ENCODE measurements at regions not wholly inside any gene's neighbourhood (a gene's known extent, or its start where the extent isn't known, plus 50 kb on each side); places are given as distances from the start of the nearest gene placed in this dataset.

- no peak for TF ChIP-seq ZBTB40 (IDR thresholded peaks at IDR 0.05)
- peak; percentile 82 for TF ChIP-seq ZBTB40 (CRISPR knock-in tag; IDR thresholded peaks at IDR 0.05)
- 0 out of 2 replicates have a peak, but pooled peaks have one; percentile 41 for TF ChIP-seq HMGXB3 (CRISPR knock-in tag; IDR thresholded peaks at IDR 0.05; ENCODE audit: borderline replicate concordance)
- no peak for TF ChIP-seq NR3C1 (CRISPR knock-in tag; IDR thresholded peaks at IDR 0.05)
- no peak for TF ChIP-seq NR2F2 (IDR thresholded peaks at IDR 0.05; ENCODE audit: borderline replicate concordance, low read depth)
- TF ChIP-seq GMEB2 (CRISPR knock-in tag; IDR thresholded peaks at IDR 0.05; ENCODE audit: low read depth) = no peak
- 0 out of 2 replicates have a peak, but pooled peaks have one; percentile 60 for TF ChIP-seq ZNF710 (CRISPR knock-in tag; IDR thresholded peaks at IDR 0.05; ENCODE audit: borderline replicate concordance)
- peak; percentile 93 for TF ChIP-seq IKZF4 (CRISPR knock-in tag; IDR thresholded peaks at IDR 0.05; ENCODE audit: borderline replicate concordance, low read depth, not compliant biosample characterization)
- no peak for TF ChIP-seq ATF1 (CRISPR knock-in tag; IDR thresholded peaks at IDR 0.05)
- no peak for TF ChIP-seq CENPX (CRISPR knock-in tag; IDR thresholded peaks at IDR 0.05)
- TF ChIP-seq ZNF496 (CRISPR knock-in tag; IDR thresholded peaks at IDR 0.05; ENCODE audit: insufficient replicate concordance) = no peak
Measured at GRCh38 chr13:44141725-44142539, 231.7 kb upstream of the SERP2 start (continued).
